ENCODE measurements at regions not wholly inside any gene's neighbourhood (a gene's known extent, or its start where the extent isn't known, plus 50 kb on each side); places are given as distances from the start of the nearest gene placed in this dataset.

DNA sequence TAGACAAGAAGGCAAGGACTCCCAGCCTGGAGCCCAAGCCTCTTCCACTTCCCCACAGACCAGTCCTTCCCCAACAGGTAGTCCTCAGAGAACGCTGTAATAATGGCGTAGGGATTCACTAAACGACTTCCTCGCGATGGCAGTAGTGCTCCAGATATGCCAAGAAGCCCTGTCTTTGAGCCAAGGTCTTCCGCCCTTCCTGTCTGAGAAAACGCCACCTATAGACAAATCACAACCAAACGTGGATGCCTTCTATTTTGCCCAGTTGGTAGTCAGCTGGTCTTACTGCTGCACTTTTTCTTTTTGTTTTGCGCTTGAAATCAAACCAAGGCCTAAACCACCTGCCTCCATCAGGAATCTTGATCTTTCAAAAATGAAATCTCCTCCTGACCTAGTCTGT, 203.3 kb downstream of the OR13H1 start:
- no peak overlapping the region for H3K27ac Mint-ChIP-seq (ENCODE audit: unreplicated experiment)
- H3K4me1 Mint-ChIP-seq (ENCODE audit: low read depth): no peaks in the 10 kb centered on the region
- H3K27me3 Mint-ChIP-seq (ENCODE audit: low read depth): no peaks in the 10 kb centered on the region
- peaks cover 10% of the 10 kb centered on the region for H3K9me3 Mint-ChIP-seq (ENCODE audit: low read depth)
- H3K36me3 Mint-ChIP-seq (ENCODE audit: low read depth): peaks cover 5% of the 10 kb centered on the region
- no peak overlapping the region for H3K4me3 Mint-ChIP-seq (ENCODE audit: unreplicated experiment)
- TF ChIP-seq, protein P1, sequence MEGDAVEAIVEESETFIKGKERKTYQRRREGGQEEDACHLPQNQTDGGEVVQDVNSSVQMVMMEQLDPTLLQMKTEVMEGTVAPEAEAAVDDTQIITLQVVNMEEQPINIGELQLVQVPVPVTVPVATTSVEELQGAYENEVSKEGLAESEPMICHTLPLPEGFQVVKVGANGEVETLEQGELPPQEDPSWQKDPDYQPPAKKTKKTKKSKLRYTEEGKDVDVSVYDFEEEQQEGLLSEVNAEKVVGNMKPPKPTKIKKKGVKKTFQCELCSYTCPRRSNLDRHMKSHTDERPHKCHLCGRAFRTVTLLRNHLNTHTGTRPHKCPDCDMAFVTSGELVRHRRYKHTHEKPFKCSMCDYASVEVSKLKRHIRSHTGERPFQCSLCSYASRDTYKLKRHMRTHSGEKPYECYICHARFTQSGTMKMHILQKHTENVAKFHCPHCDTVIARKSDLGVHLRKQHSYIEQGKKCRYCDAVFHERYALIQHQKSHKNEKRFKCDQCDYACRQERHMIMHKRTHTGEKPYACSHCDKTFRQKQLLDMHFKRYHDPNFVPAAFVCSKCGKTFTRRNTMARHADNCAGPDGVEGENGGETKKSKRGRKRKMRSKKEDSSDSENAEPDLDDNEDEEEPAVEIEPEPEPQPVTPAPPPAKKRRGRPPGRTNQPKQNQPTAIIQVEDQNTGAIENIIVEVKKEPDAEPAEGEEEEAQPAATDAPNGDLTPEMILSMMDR (IDR thresholded peaks at IDR 0.05): no peak
- DNase-seq (ENCODE audit: low spot score): no peak

DNA sequence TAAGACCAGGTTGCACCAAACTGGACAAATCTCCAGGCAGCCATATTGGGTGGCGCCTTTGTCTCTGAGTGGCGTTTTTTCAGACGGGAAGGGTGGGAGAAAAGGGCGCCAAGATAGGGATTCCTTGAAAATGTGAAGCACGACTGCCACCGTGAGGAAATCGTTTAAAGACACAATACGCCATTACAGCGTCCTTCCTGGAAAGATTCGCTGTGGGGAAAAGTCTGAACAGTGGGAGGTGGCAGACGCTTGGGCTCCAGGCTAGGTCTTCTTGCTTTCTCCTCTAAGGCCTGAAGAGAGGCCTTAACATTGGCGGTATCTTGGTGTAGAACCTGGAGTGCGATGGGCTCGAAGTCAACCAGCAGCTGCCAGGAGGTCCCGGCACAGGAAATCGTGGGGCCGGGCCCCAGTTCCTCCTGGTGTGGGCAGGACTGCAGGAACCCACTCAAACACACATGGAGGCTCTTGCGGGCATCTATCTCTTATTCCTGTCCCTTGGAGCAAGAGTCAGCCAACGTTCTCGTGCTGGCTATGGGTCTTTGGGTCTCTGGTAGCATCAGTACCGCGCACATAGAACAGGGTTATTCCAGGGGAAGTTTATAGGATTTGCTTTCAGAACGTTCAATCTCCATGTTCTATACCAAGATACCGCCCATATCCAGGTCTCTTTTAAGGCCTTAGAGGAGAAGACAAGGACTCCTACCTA, 208.8 kb downstream of the OR13H1 start:
- Mint-ChIP-seq H3K36me3 (ENCODE audit: low read depth) (peaks cover 4% of the 10 kb centered on the region), H3K4me1 (ENCODE audit: low read depth) (no peaks in the 10 kb centered on the region), H3K9me3 (ENCODE audit: low read depth) (peaks cover 6% of the 10 kb centered on the region), H3K27ac (ENCODE audit: unreplicated experiment) (no peak overlapping the region), H3K4me3 (ENCODE audit: unreplicated experiment) (no peak overlapping the region), H3K27me3 (ENCODE audit: low read depth) (no peaks in the 10 kb centered on the region)
- DNase-seq (ENCODE audit: low spot score): no peak
- TF ChIP-seq, protein P1 (IDR thresholded peaks at IDR 0.05): no peak

DNA sequence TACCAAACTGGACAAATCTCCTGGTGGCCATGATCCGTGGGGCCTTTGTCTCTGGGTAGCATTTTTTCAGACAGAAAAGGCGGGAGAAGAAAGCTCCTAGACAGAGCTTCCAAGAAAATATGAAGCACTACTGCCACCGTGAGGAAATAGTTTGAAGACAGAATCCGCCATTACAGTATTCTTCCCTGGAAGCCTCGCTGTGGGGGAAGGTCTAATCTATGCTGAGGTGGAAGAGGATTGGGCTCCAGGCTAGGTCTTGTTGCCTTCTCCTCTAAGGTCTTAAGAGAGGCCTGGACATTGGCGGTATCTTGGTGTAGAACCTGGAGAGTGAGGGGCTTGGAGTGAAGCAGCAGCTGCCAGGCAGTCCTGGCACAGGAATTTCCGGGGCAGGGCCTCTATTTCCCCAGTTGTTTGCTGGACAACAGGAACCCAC, 218.9 kb downstream of the OR13H1 start:
- no peaks in the 10 kb centered on the region for H3K27me3 Mint-ChIP-seq (ENCODE audit: low read depth)
- peaks cover 11% of the 10 kb centered on the region for H3K9me3 Mint-ChIP-seq (ENCODE audit: low read depth)
- TF ChIP-seq, protein P1 (IDR thresholded peaks at IDR 0.05): no peak
- H3K27ac Mint-ChIP-seq (ENCODE audit: unreplicated experiment): no peak overlapping the region
- no peaks in the 10 kb centered on the region for H3K4me1 Mint-ChIP-seq (ENCODE audit: low read depth)
- no peak overlapping the region for H3K4me3 Mint-ChIP-seq (ENCODE audit: unreplicated experiment)
- peaks cover 6% of the 10 kb centered on the region for H3K36me3 Mint-ChIP-seq (ENCODE audit: low read depth)
- no peak for DNase-seq (ENCODE audit: low spot score)

DNA sequence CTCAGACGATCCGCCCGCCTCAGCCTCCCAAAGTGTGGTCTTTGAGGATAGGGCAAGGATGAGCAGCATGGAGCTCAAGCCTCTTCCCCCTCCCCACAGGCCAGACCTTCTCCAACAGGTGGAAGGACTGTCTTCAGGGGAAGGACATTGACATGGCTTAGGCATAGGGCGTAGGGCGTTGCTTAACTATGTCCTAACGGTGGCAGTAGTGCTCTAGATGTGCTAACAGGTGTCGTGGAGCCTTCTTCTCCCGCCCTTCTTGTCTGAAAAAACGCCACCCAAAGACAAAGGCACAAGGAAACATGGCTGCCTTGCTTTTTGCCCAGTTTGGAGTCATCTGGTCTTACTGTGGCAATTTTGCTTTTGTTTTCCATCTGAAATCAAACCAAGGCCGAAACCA, 219.8 kb downstream of the OR13H1 start:
- no peak for DNase-seq (ENCODE audit: low spot score)
- peaks cover 11% of the 10 kb centered on the region for H3K9me3 Mint-ChIP-seq (ENCODE audit: low read depth)
- H3K4me1 Mint-ChIP-seq (ENCODE audit: low read depth): no peaks in the 10 kb centered on the region
- H3K27ac Mint-ChIP-seq (ENCODE audit: unreplicated experiment): no peak overlapping the region
- H3K36me3 Mint-ChIP-seq (ENCODE audit: low read depth): peaks cover 6% of the 10 kb centered on the region
- H3K4me3 Mint-ChIP-seq (ENCODE audit: unreplicated experiment): no peak overlapping the region
- TF ChIP-seq, protein P1 (IDR thresholded peaks at IDR 0.05): no peak
- no peaks in the 10 kb centered on the region for H3K27me3 Mint-ChIP-seq (ENCODE audit: low read depth)

DNA sequence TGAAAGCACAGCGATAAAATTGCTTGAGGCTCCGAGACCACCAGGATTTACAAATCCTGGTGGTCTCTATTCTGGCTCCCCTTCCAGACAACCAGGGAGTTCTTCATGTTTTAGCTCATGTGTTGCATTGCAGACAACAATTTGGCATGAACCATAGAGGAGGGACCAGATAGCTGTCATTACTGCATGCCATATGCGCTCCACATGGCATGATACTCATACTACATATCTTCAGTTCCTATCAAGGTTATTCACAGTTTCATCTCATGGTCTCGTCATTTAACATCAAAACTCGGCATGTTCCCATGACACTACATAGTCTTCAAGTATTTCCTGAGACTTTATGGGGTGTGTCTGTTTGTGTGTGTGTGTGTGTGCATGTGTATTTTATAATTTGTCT, 220.3 kb downstream of the OR13H1 start:
- Mint-ChIP-seq H3K4me1 (ENCODE audit: low read depth) (no peaks in the 10 kb centered on the region), H3K36me3 (ENCODE audit: low read depth) (peaks cover 6% of the 10 kb centered on the region), H3K4me3 (ENCODE audit: unreplicated experiment) (no peak overlapping the region), H3K27me3 (ENCODE audit: low read depth) (no peaks in the 10 kb centered on the region), H3K27ac (ENCODE audit: unreplicated experiment) (no peak overlapping the region), H3K9me3 (ENCODE audit: low read depth) (peaks cover 11% of the 10 kb centered on the region)
- DNase-seq (ENCODE audit: low spot score): no peak
- TF ChIP-seq, protein P1 (IDR thresholded peaks at IDR 0.05): no peak

Measured in chondrocyte (in vitro differentiated cells).